HEK293 (cell line): ENCODE measurements at regions not wholly inside any gene's neighbourhood (a gene's known extent, or its start where the extent isn't known, plus 50 kb on each side); places are given as distances from the start of the nearest gene placed in this dataset.
A peak's percentile ranks its signal among the peaks of the same experiment; 100 is the strongest.
"Not testable (repeated sequence)": the region's sequence is repeated elsewhere in the genome, so short reads cannot be mapped to it uniquely, and the experiment has no call there.

Experiments
- CTCF ChIA-PET: fragments of 350-600 bp; formaldehyde crosslinking; extraction: SDS; loops from one replicate; lab custom pipeline; 2021; ENCODE audit warnings: antibody characterized with exemption; lab: Yijun Ruan, JAX
- POLR2A ChIA-PET: fragments of 300-600 bp; formaldehyde crosslinking; extraction: SDS; loops from one replicate; lab custom pipeline; 2020; ENCODE audit warnings: antibody characterized with exemption, inconsistent platforms; lab: Yijun Ruan, JAX
- H3K27ac ChIP-seq: fragments of 200-500 bp; sonication (Bioruptor generic); 2 replicates; pipeline ENCODE4 v1.5.1; 2014; ENCODE audit warnings: low read depth, low read length, control low read depth, inconsistent platforms; ENCODE audit errors: extremely low read depth
- H3K36me3 ChIP-seq, 2 experiments: fragments of 200-500 bp in 1 of 2; sonication (Bioruptor generic) in 1 of 2; 1 replicate in 1 of 2; 2 replicates in 1 of 2; pipeline ENCODE4 v1.5.1; 2014 to 2017; ENCODE audit warnings: inconsistent platforms in 2 of 2, low read length in 2 of 2; ENCODE audit not compliant: control insufficient read depth in 2 of 2, insufficient read depth in 1 of 2
- H3K4me1 ChIP-seq: fragments of 200-500 bp; sonication (Bioruptor generic); 2 replicates; pipeline ENCODE4 v1.5.1; 2014; ENCODE audit warnings: mild to moderate bottlenecking, low read length, inconsistent platforms; ENCODE audit not compliant: control insufficient read depth, insufficient read depth
- H3K4me3 ChIP-seq: 2 replicates; pipeline ENCODE4 v1.5.1; 2011; ENCODE audit warnings: low read depth, mild to moderate bottlenecking, control low read depth, low read length, moderate library complexity
- H3K9me3 ChIP-seq: fragments of 200-500 bp; sonication (Bioruptor generic); 2 replicates; pipeline ENCODE4 v1.5.1; 2014; ENCODE audit warnings: low read depth, low read length, inconsistent platforms; ENCODE audit not compliant: control insufficient read depth, insufficient read depth
- GLIS2 ChIP-seq: fragments of 450-650 bp; formaldehyde crosslinking; IDR thresholded peaks from 2 replicates; pipeline ENCODE4 v1.5.1; 2016; ENCODE audit warnings: missing biosample characterization, missing genetic modification characterization
- TCF7L2 ChIP-seq: IDR thresholded peaks from 2 replicates; pipeline ENCODE4 v1.6.1; 2011; ENCODE audit warnings: low read depth, mild to moderate bottlenecking, inconsistent platforms, low read length, moderate library complexity, borderline replicate concordance
- ZBTB11 ChIP-seq: fragments of 450-650 bp; formaldehyde crosslinking; conservative IDR thresholded peaks from 2 replicates; pipeline ENCODE4 v1.5.1; 2016; ENCODE audit warnings: low read depth, missing biosample characterization, missing genetic modification characterization
- ZBTB8A ChIP-seq: fragments of 450-650 bp; formaldehyde crosslinking; IDR thresholded peaks from 2 replicates; pipeline ENCODE4 v1.5.1; 2016; ENCODE audit warnings: missing biosample characterization, missing genetic modification characterization
- ZNF140 ChIP-seq: fragments of 450-650 bp; formaldehyde crosslinking; IDR thresholded peaks from 2 replicates; pipeline ENCODE4 v1.5.1; 2016; ENCODE audit warnings: missing biosample characterization, missing genetic modification characterization
- ZNF148 ChIP-seq: fragments of 450-650 bp; formaldehyde crosslinking; IDR thresholded peaks from 2 replicates; pipeline ENCODE4 v1.5.0; 2017; ENCODE audit warnings: missing biosample characterization, missing genetic modification characterization, borderline replicate concordance
- ZNF280C ChIP-seq: fragments of 450-650 bp; formaldehyde crosslinking; IDR thresholded peaks from 2 replicates; pipeline ENCODE4 v1.5.1; 2016; ENCODE audit warnings: missing biosample characterization, missing genetic modification characterization
- ZNF394 ChIP-seq: fragments of 450-650 bp; formaldehyde crosslinking; IDR thresholded peaks from 2 replicates; pipeline ENCODE4 v1.5.1; 2016; ENCODE audit warnings: missing biosample characterization, missing genetic modification characterization, mild to moderate bottlenecking, moderate library complexity, borderline replicate concordance
- ZNF426 ChIP-seq: fragments of 450-650 bp; formaldehyde crosslinking; IDR thresholded peaks from 2 replicates; pipeline ENCODE4 v1.5.1; 2017; ENCODE audit warnings: missing biosample characterization, missing genetic modification characterization, mild to moderate bottlenecking, inconsistent platforms, moderate library complexity
- ZNF518A ChIP-seq: fragments of 450-650 bp; formaldehyde crosslinking; conservative IDR thresholded peaks from 2 replicates; pipeline ENCODE4 v1.5.1; 2016; ENCODE audit warnings: low read depth, missing biosample characterization, missing genetic modification characterization
- ZNF555 ChIP-seq: fragments of 450-650 bp; formaldehyde crosslinking; conservative IDR thresholded peaks from 2 replicates; pipeline ENCODE4 v1.5.1; 2017; ENCODE audit warnings: missing biosample characterization, mild to moderate bottlenecking, missing genetic modification characterization, inconsistent platforms
- ZNF623 ChIP-seq: fragments of 450-650 bp; formaldehyde crosslinking; IDR thresholded peaks from 2 replicates; pipeline ENCODE4 v1.5.1; 2016; ENCODE audit warnings: missing biosample characterization, missing genetic modification characterization

- POLR2A ChIA-PET, H3K4me3 ChIP-seq: not testable (repeated sequence)
Observed at GRCh38 chr16:52104993-52105392, 441.9 kb downstream of the TOX3 start.

GRCh38 chr16:52103791-52104190, 443.2 kb downstream of the TOX3 start:
- H3K36me3 ChIP-seq = no peaks in the 10 kb centered on the region
- CTCF ChIA-PET = interaction anchor here (1.5 kb wide), 1 partner anchor 809 kb away, joined by 4 read pairs; no protein-coding TSS in a partner anchor
- no peaks in the 10 kb centered on the region for H3K9me3 ChIP-seq
- no peaks in the 10 kb centered on the region for H3K4me1 ChIP-seq
- POLR2A ChIA-PET = no interaction called here
- no peak overlapping the region for H3K27ac ChIP-seq
- no peak overlapping the region for H3K4me3 ChIP-seq
- no peak for TF ChIP-seq GLIS2 (tag by site-specific recombination)
- TF ChIP-seq ZNF280C (tag by site-specific recombination) = no peak
- TF ChIP-seq ZNF140 (tag by site-specific recombination) = no peak
- TF ChIP-seq ZNF148 = no peak
- no peak for TF ChIP-seq TCF7L2

More at GRCh38 chr16:52104993-52105392, 441.9 kb downstream of the TOX3 start:
- H3K4me1 ChIP-seq, H3K36me3 ChIP-seq, H3K27ac ChIP-seq, H3K9me3 ChIP-seq: not testable (repeated sequence)
- TF ChIP-seq ZBTB11 (tag by site-specific recombination) = peak; percentile 53; the same call in 1 of the 2 replicates
- TF ChIP-seq ZNF623 (tag by site-specific recombination) = 0 out of 2 replicates have a peak, but pooled peaks have one; percentile 33
- TF ChIP-seq ZNF518A (tag by site-specific recombination) = peak; percentile 47; the same call in 1 of the 2 replicates
- TF ChIP-seq ZNF555 = peak; percentile 42; the same call in 1 of the 2 replicates
- 0 out of 2 replicates have a peak, but pooled peaks have one; percentile 13 for TF ChIP-seq ZBTB8A (tag by site-specific recombination)
- TF ChIP-seq ZNF426 (tag by site-specific recombination) = peak; percentile 34
- TF ChIP-seq ZNF140 (tag by site-specific recombination) = peak; percentile 15; the same call in 1 of the 2 replicates
- peak; percentile 50; the same call in 1 of the 2 replicates for TF ChIP-seq ZNF394 (tag by site-specific recombination)
- CTCF ChIA-PET = interaction anchor here (1.5 kb wide), 1 partner anchor 807 kb away, joined by 4 read pairs; no protein-coding TSS in a partner anchor
